NT2/D1 (cell line): ENCODE measurements at regions not wholly inside any gene's neighbourhood (a gene's known extent, or its start where the extent isn't known, plus 50 kb on each side); places are given as distances from the start of the nearest gene placed in this dataset.

ENCODE experiments used
- SUZ12 ChIP-seq: IDR thresholded peaks from 2 replicates; pipeline ENCODE4 v1.6.1; 2011; ENCODE audit not compliant: insufficient read length, insufficient read depth; ENCODE audit errors: extremely low read depth
- YY1 ChIP-seq: IDR thresholded peaks from 2 replicates; pipeline ENCODE4 v1.6.1; 2011; ENCODE audit not compliant: insufficient read length, insufficient read depth
- ZNF274 ChIP-seq: IDR thresholded peaks from 2 replicates; pipeline ENCODE4 v1.6.1; 2011; ENCODE audit warnings: mild to moderate bottlenecking, low read depth, low read length

DNA sequence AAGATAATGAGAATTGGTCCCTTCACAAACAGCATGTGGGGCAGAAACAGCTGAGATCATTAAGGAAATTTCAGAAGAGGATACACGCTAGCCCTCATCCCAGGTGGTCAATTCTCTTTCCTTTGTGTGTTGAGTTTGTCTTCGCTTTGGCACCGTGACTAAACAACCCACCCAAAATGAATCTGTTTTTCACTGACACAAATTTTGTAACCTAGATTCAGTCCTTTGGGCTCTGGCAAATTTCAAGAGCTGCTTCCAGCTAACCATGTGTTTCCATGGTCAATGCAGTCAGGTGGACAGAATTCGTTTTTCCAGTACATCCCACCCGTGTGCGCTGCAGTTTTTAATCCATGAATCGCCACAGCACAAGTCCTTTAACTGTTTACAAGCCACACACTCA, 435.4 kb downstream of the WDR72 start:
- no peak for TF ChIP-seq YY1
- no peak for TF ChIP-seq SUZ12
- TF ChIP-seq ZNF274: no peak
